IMR-90 (cell line): ENCODE measurements at regions not wholly inside any gene's neighbourhood (a gene's known extent, or its start where the extent isn't known, plus 50 kb on each side); places are given as distances from the start of the nearest gene placed in this dataset.

Source experiments
- ATAC-seq: fragments of 200-7000 bp; cut with Tn5 transposase; 2 replicates; pipeline ENCODE4 v1.9.1; 2020; ENCODE audit warnings: low read depth, mild to moderate bottlenecking, moderate library complexity
- BruUV-seq: library from RNA; stranded (reverse); fragments of 400-500 nt; replicated peaks from 2 replicates; lab custom pipeline; 2021; lab: Mats Ljungman, UMichigan
- CTCF ChIA-PET: fragments of 300-600 bp; formaldehyde crosslinking; extraction: SDS; loops from one replicate; lab custom pipeline; 2021; ENCODE audit warnings: antibody characterized with exemption; lab: Yijun Ruan, JAX
- POLR2A ChIA-PET: fragments of 300-600 bp; sonication (Branson Sonifier 250); formaldehyde crosslinking; loops from one replicate; lab custom pipeline; 2022; ENCODE audit warnings: antibody characterized with exemption; ENCODE audit not compliant: unreplicated experiment; lab: Charles Lee
- DNase-seq: peaks from one replicate; pipeline ENCODE4 v3.0.0; 2013
- H2AFZ ChIP-seq: replicated peaks from 2 replicates; pipeline ENCODE3; 2013; ENCODE audit warnings: low read length, mild to moderate bottlenecking; ENCODE audit not compliant: poor library complexity
- H2AK5ac ChIP-seq: 2 replicates; pipeline ENCODE4 v1.6.1; 2013; ENCODE audit warnings: low read depth, low read length, inconsistent platforms
- H2AK9ac ChIP-seq: replicated peaks from 2 replicates; pipeline ENCODE3; 2013; ENCODE audit warnings: mild to moderate bottlenecking, low read depth, low read length, moderate library complexity; ENCODE audit not compliant: poor library complexity
- H2BK120ac ChIP-seq: 2 replicates; pipeline ENCODE4 v1.6.1; 2013; ENCODE audit warnings: low read depth, low read length, inconsistent platforms
- H2BK15ac ChIP-seq: 3 replicates; pipeline ENCODE4 v1.6.1; 2013; ENCODE audit warnings: low read depth, low read length, inconsistent platforms
- H2BK20ac ChIP-seq: 2 replicates; pipeline ENCODE4 v1.6.1; 2013; ENCODE audit warnings: low read depth, mild to moderate bottlenecking, inconsistent platforms, low read length, moderate library complexity
- H2BK5ac ChIP-seq: 2 replicates; pipeline ENCODE4 v1.6.1; 2013; ENCODE audit warnings: mild to moderate bottlenecking, low read depth, low read length, inconsistent platforms; ENCODE audit not compliant: poor library complexity, severe bottlenecking
- H3K14ac ChIP-seq: replicated peaks from 2 replicates; pipeline ENCODE4 v1.6.1; 2013; ENCODE audit warnings: low read depth, low read length, inconsistent platforms
- H3K18ac ChIP-seq: 2 replicates; pipeline ENCODE4 v1.6.1; 2013; ENCODE audit warnings: low read depth, low read length, control low read depth
- H3K23ac ChIP-seq: 2 replicates; pipeline ENCODE4 v1.6.1; 2013; ENCODE audit warnings: low read depth, low read length, inconsistent platforms
- H3K27ac ChIP-seq: 2 replicates; pipeline ENCODE4 v1.5.1; 2013; ENCODE audit warnings: mild to moderate bottlenecking, control low read depth, low read length; ENCODE audit not compliant: insufficient read depth
- H3K27me3 ChIP-seq: 2 replicates; pipeline ENCODE4 v1.6.1; 2013; ENCODE audit warnings: low read length; ENCODE audit not compliant: control insufficient read depth, insufficient read depth
- H3K36me3 ChIP-seq: 2 replicates; pipeline ENCODE4 v1.6.1; 2013; ENCODE audit warnings: low read length, mixed read lengths; ENCODE audit not compliant: control insufficient read depth, insufficient read depth
- H3K4ac ChIP-seq: 2 replicates; pipeline ENCODE4 v1.6.1; 2013; ENCODE audit warnings: low read depth, low read length, inconsistent platforms
- H3K4me1 ChIP-seq: 2 replicates; pipeline ENCODE4 v1.6.1; 2013; ENCODE audit warnings: low read length, mixed read lengths; ENCODE audit not compliant: control insufficient read depth, insufficient read depth
- H3K4me2 ChIP-seq: 2 replicates; pipeline ENCODE4 v1.6.1; 2013; ENCODE audit warnings: low read depth, mild to moderate bottlenecking, control low read depth, low read length, moderate library complexity
- H3K4me3 ChIP-seq: 2 replicates; pipeline ENCODE4 v1.5.1; 2013; ENCODE audit warnings: low read depth, mild to moderate bottlenecking, control low read depth, low read length, moderate library complexity; ENCODE audit not compliant: insufficient read depth
- H3K56ac ChIP-seq: 2 replicates; pipeline ENCODE4 v1.6.1; 2013; ENCODE audit warnings: low read length, inconsistent platforms; ENCODE audit not compliant: insufficient read depth; ENCODE audit errors: extremely low read depth
- H3K79me1 ChIP-seq, 2 experiments: 2 replicates each; pipeline ENCODE4 v1.6.1; 2013; ENCODE audit warnings: low read length in 2 of 2, inconsistent platforms in 1 of 2, low read depth in 1 of 2
- H3K9ac ChIP-seq: 2 replicates; pipeline ENCODE4 v1.6.1; 2013; ENCODE audit warnings: low read depth, low read length, control low read depth
- H3K9me1 ChIP-seq: 2 replicates; pipeline ENCODE4 v1.6.1; 2013; ENCODE audit warnings: low read length, inconsistent platforms; ENCODE audit not compliant: insufficient read depth
- H3K9me3 ChIP-seq: 2 replicates; pipeline ENCODE4 v1.6.1; 2013; ENCODE audit warnings: low read length; ENCODE audit not compliant: control insufficient read depth, insufficient read depth
- H4K20me1 ChIP-seq: 2 replicates; pipeline ENCODE4 v1.6.1; 2013; ENCODE audit warnings: low read length, inconsistent platforms; ENCODE audit not compliant: insufficient read depth
- H4K5ac ChIP-seq: 2 replicates; pipeline ENCODE4 v1.6.1; 2013; ENCODE audit warnings: mild to moderate bottlenecking, low read depth, low read length, control low read depth
- H4K8ac ChIP-seq, 2 experiments: 2 replicates each; pipeline ENCODE4 v1.6.1; 2013; ENCODE audit warnings: low read depth in 2 of 2, low read length in 2 of 2, control low read depth in 1 of 2, inconsistent platforms in 1 of 2
- H4K91ac ChIP-seq: 2 replicates; pipeline ENCODE4 v1.6.1; 2013; ENCODE audit warnings: low read depth, low read length, inconsistent platforms; ENCODE audit not compliant: insufficient read depth
- BHLHE40 ChIP-seq: fragments of 150-350 bp; IDR thresholded peaks from 2 replicates; pipeline ENCODE4 v1.6.1; 2016; ENCODE audit warnings: mild to moderate bottlenecking, low read depth, low read length
- CEBPB ChIP-seq: IDR thresholded peaks from 2 replicates; pipeline ENCODE4 v1.6.1; 2012; ENCODE audit warnings: low read depth, low read length, improper control_type of control experiment
- FOS ChIP-seq: fragments of 150-350 bp; IDR thresholded peaks from 2 replicates; pipeline ENCODE4 v1.6.1; 2016; ENCODE audit warnings: low read depth, low read length
- MAFK ChIP-seq: IDR thresholded peaks from 2 replicates; pipeline ENCODE4 v1.6.1; 2012; ENCODE audit warnings: low read depth, low read length, improper control_type of control experiment
- NFE2L2 ChIP-seq: fragments of 150-350 bp; IDR thresholded peaks from 2 replicates; pipeline ENCODE4 v1.6.1; 2016; ENCODE audit warnings: low read depth, mild to moderate bottlenecking, low read length
- RCOR1 ChIP-seq: IDR thresholded peaks from 2 replicates; pipeline ENCODE4 v1.6.1; 2012; ENCODE audit warnings: mild to moderate bottlenecking, low read length, improper control_type of control experiment; ENCODE audit not compliant: insufficient replicate concordance
- RFX5 ChIP-seq: IDR thresholded peaks from 2 replicates; pipeline ENCODE4 v1.8.0; 2012; ENCODE audit warnings: low read depth, mild to moderate bottlenecking, low read length, moderate library complexity
- SMC3 ChIP-seq: fragments of 150-350 bp; IDR thresholded peaks from 2 replicates; pipeline ENCODE4 v1.6.1; 2016; ENCODE audit warnings: low read depth, mild to moderate bottlenecking, antibody characterized with exemption, low read length, moderate library complexity
- USF2 ChIP-seq: fragments of 150-350 bp; IDR thresholded peaks from 2 replicates; pipeline ENCODE4 v1.6.1; 2017; ENCODE audit warnings: mild to moderate bottlenecking, antibody characterized with exemption, low read length, low read depth
- WGBS, 2 experiments: methylation state at CpG; one replicate each; pipeline versions ENCODE4 v1.1.5 to v1.1.7; 2013; ENCODE audit warnings: missing lambda C conversion rate in 2 of 2; ENCODE audit not compliant: insufficient read length in 1 of 2; ENCODE audit errors: extremely low coverage in 2 of 2; 5-methylcytosine and 5-hydroxymethylcytosine counted together
- dilution Hi-C: fragments of 300-500 bp; cut with HindIII; formaldehyde crosslinking; loops from one replicate; pipeline ENCODE4 v1.14.3; 2018; ENCODE audit warnings: low sequenced_read_pairs; ENCODE audit not compliant: unreplicated experiment
- in situ Hi-C: fragments of 300-500 bp; cut with MboI; formaldehyde crosslinking; loops from 3 replicates; pipeline ENCODE4 v1.14.3; 2019; ENCODE audit warnings: low sequenced_read_pairs, inconsistent platforms, mixed read lengths
- intact Hi-C: fragments of 100-400 bp; cut with micrococcal nuclease; formaldehyde crosslinking; loops from 2 replicates; pipeline ENCODE4 v1.10.0; 2022

GRCh38 chr9:135032041-135032835, 55.2 kb upstream of the OLFM1 start:
- BruUV-seq, result no TSS peak
- H2BK20ac ChIP-seq, result no peak overlapping the region
- H3K23ac ChIP-seq, result no peak overlapping the region
- H2AK9ac ChIP-seq, result no peak overlapping the region
- ATAC-seq, result no peak
- intact Hi-C loops (no loop called here), dilution Hi-C loops (no loop called here), in situ Hi-C loops (no loop called here)
- no peak overlapping the region for H2AFZ ChIP-seq
- no peak overlapping the region for H3K4me2 ChIP-seq
- CTCF ChIA-PET, result no interaction called here
- no peak for DNase-seq
- no peak overlapping the region for H2BK120ac ChIP-seq
- no peaks in the 10 kb centered on the region for H3K9me1 ChIP-seq
- peaks cover 1% of the 10 kb centered on the region; the same call in 1 of the 2 replicates for H3K27me3 ChIP-seq
- no peaks in the 10 kb centered on the region for H3K36me3 ChIP-seq
- H4K5ac ChIP-seq, result no peak overlapping the region
- no peaks in the 10 kb centered on the region for H3K79me1 ChIP-seq
- no peak overlapping the region for H3K56ac ChIP-seq
- H4K91ac ChIP-seq, result no peak overlapping the region
- 86% methylated on average over 1 of the region's 13 CpGs; no CpG with 5 or more reads in 1 of the 2 experiments for WGBS, 2 experiments
- no peak overlapping the region for H2AK5ac ChIP-seq
- no peak overlapping the region for H3K14ac ChIP-seq
- no peak overlapping the region for H3K18ac ChIP-seq
- no peak overlapping the region for H2BK5ac ChIP-seq
- H3K9me3 ChIP-seq, result no peaks in the 10 kb centered on the region
- H3K4me1 ChIP-seq, result no peaks in the 10 kb centered on the region
- no peak overlapping the region for H3K4ac ChIP-seq
- POLR2A ChIA-PET, result no interaction called here
- no peak overlapping the region for H2BK15ac ChIP-seq
- TF ChIP-seq USF2 (no peak), RCOR1 (no peak), RFX5 (no peak), MAFK (no peak), FOS (no peak), NFE2L2 (no peak), BHLHE40 (no peak), CEBPB (no peak), SMC3 (no peak)
- no peaks in the 10 kb centered on the region for H4K20me1 ChIP-seq
- H3K27ac ChIP-seq, result no peak overlapping the region
- H3K4me3 ChIP-seq, result no peak overlapping the region
- H3K9ac ChIP-seq, result no peak overlapping the region
- H4K8ac ChIP-seq, result no peak overlapping the region
